GM23248 (cell line): ENCODE measurements at regions not wholly inside any gene's neighbourhood (a gene's known extent, or its start where the extent isn't known, plus 50 kb on each side); places are given as distances from the start of the nearest gene placed in this dataset.

Source experiments
- EZH2 ChIP-seq: fragments of 200-600 bp; sonication (generic); IDR thresholded peaks from 2 replicates; pipeline ENCODE4 v1.6.1; 2018; ENCODE audit warnings: antibody characterized with exemption, mild to moderate bottlenecking; ENCODE audit not compliant: insufficient read depth, poor library complexity, severe bottlenecking
- EZH2phosphoT487 ChIP-seq: fragments of 200-600 bp; sonication (generic); IDR thresholded peaks from 2 replicates; pipeline ENCODE4 v1.6.1; 2018; ENCODE audit warnings: antibody characterized with exemption, moderate library complexity, mild to moderate bottlenecking, low read depth; ENCODE audit not compliant: insufficient read depth

GRCh38 chr1:14061722-14062121 is 361.7 kb downstream of the PRDM2 start:
- no peak for TF ChIP-seq EZH2phosphoT487
- no peak for TF ChIP-seq EZH2
